ENCODE measurements at regions not wholly inside any gene's neighbourhood (a gene's known extent, or its start where the extent isn't known, plus 50 kb on each side); places are given as distances from the start of the nearest gene placed in this dataset.
"Not testable (repeated sequence)": the region's sequence is repeated elsewhere in the genome, so short reads cannot be mapped to it uniquely, and the experiment has no call there.

GRCh38 chr14:89098254-89098653, 273.8 kb downstream of the TTC8 start:
- Histone ChIP-seq H3K9me3 (no peaks in the 10 kb centered on the region), H3K27ac (no peak overlapping the region), H3K4me3 (no peak overlapping the region), H3K36me3 (no peaks in the 10 kb centered on the region), H3K4me1 (peaks cover 6 to 10% of the 10 kb centered on the region in 2 donors), H3K27me3 (no peaks in the 10 kb centered on the region)
- in situ Hi-C loops (cut with MboI; ENCODE audit: low sequenced_read_pairs in 4 of 4) (no loop called here), intact Hi-C loops (cut with DNase I; ENCODE audit: low total_unique reads) (no loop called here)
- TF ChIP-seq POLR2A (IDR thresholded peaks at IDR 0.05) (no peak), CTCF (IDR thresholded peaks at IDR 0.05 in 4 of 5, conservative IDR thresholded peaks at IDR 0.05 in 1 of 5) (no peak)
- DNase-seq (no peak), ATAC-seq (no peak)

GRCh38 chr14:89104171-89104817, 279.8 kb downstream of the TTC8 start:
- ATAC-seq; DNase-seq; H3K27ac ChIP-seq; H3K9me3 ChIP-seq; H3K27me3 ChIP-seq; H3K4me1 ChIP-seq; intact Hi-C loops (cut with DNase I; ENCODE audit: low total_unique reads); in situ Hi-C loops (cut with MboI; ENCODE audit: low sequenced_read_pairs in 4 of 4); H3K36me3 ChIP-seq; H3K4me3 ChIP-seq: not testable (repeated sequence)

GRCh38 chr14:89104861-89105260, 280.4 kb downstream of the TTC8 start:
- H3K27me3 ChIP-seq: not testable (repeated sequence)

More at GRCh38 chr14:89104861-89105260, 280.4 kb downstream of the TTC8 start:
- intact Hi-C loops (cut with DNase I; ENCODE audit: low total_unique reads); H3K4me3 ChIP-seq; DNase-seq; H3K4me1 ChIP-seq; ATAC-seq; H3K9me3 ChIP-seq; in situ Hi-C loops (cut with MboI; ENCODE audit: low sequenced_read_pairs in 4 of 4); H3K36me3 ChIP-seq; H3K27ac ChIP-seq: not testable (repeated sequence)

Measured in gastrocnemius medialis (tissue), 4 donors.